GM10248 (cell line): ENCODE measurements at regions not wholly inside any gene's neighbourhood (a gene's known extent, or its start where the extent isn't known, plus 50 kb on each side); places are given as distances from the start of the nearest gene placed in this dataset.

ENCODE experiments used
- CTCF ChIA-PET: fragments of 300-600 bp; sonication (Branson Sonifier 250); formaldehyde crosslinking; extraction: SDS; loops from one replicate; lab custom pipeline; 2021; ENCODE audit warnings: antibody characterized with exemption; lab: Yijun Ruan, JAX
- POLR2A ChIA-PET: fragments of 350-650 bp; sonication (Branson Sonifier 250); formaldehyde crosslinking; extraction: SDS; loops from one replicate; lab custom pipeline; 2020; ENCODE audit warnings: antibody characterized with exemption; lab: Yijun Ruan, JAX
- DNase-seq: peaks from one replicate; pipeline ENCODE4 v3.0.0; 2012; ENCODE audit errors: extremely low spot score
- CTCF ChIP-seq: IDR thresholded peaks from 2 replicates; pipeline ENCODE4 v1.5.1; 2012; ENCODE audit warnings: mild to moderate bottlenecking, low read depth; ENCODE audit errors: extremely low read depth, missing control alignments, control extremely low read depth

GRCh38 chr2:39529836-39530235 is 92.8 kb upstream of the MAP4K3 start:
- no peak for DNase-seq
- ChIA-PET POLR2A (no interaction called here), CTCF (interaction anchor here (1.5 to 1.6 kb wide), 2 partner anchors 10 to 14 kb away, joined by 3 to 5 read pairs; no protein-coding TSS in a partner anchor)
- TF ChIP-seq CTCF, result no peak

GRCh38 chr2:39530411-39530866 is 93.4 kb upstream of the MAP4K3 start:
- POLR2A ChIA-PET, result no interaction called here
- DNase-seq, result no peak
- CTCF ChIA-PET, result interaction anchor here (1.5 to 1.6 kb wide), 2 partner anchors 9 to 15 kb away, joined by 3 to 5 read pairs; no protein-coding TSS in a partner anchor
- no peak for TF ChIP-seq CTCF

- ChIA-PET POLR2A (no interaction called here), CTCF (interaction anchor here (0.8 to 3.2 kb wide), 6 partner anchors 8 to 199 kb away, joined by 3 to 8 read pairs (median 3); no protein-coding TSS in a partner anchor)
- no peak for DNase-seq
- TF ChIP-seq CTCF, result no peak
These were observed 94.2 kb upstream of the MAP4K3 start for GRCh38 chr2:39531220-39531777.

- POLR2A ChIA-PET, result no interaction called here
- CTCF ChIA-PET, result interaction anchor here (1.2 to 3.2 kb wide), 3 partner anchors 9 to 15 kb away, joined by 4 to 8 read pairs (median 5); no protein-coding TSS in a partner anchor
- DNase-seq, result no peak
- TF ChIP-seq CTCF, result no peak
These were observed 95.8 kb upstream of the MAP4K3 start for GRCh38 chr2:39532933-39533332.

- POLR2A ChIA-PET, result no interaction called here
These were observed 97.1 kb upstream of the MAP4K3 start for GRCh38 chr2:39534095-39534711.

More at GRCh38 chr2:39534095-39534711, 97.1 kb upstream of the MAP4K3 start:
- no peak for TF ChIP-seq CTCF
- DNase-seq, result no peak
- CTCF ChIA-PET, result interaction anchor here (1.2 to 3.2 kb wide), 3 partner anchors 9 to 16 kb away, joined by 4 to 8 read pairs (median 5); no protein-coding TSS in a partner anchor
